Endodermal cell (in vitro differentiated cells): ENCODE measurements at regions not wholly inside any gene's neighbourhood (a gene's known extent, or its start where the extent isn't known, plus 50 kb on each side); places are given as distances from the start of the nearest gene placed in this dataset.

ENCODE experiments used
- DNase-seq: peaks from one replicate; pipeline ENCODE4 v3.0.0-alpha.2; 2017
- H3K27ac ChIP-seq: 2 replicates; pipeline ENCODE4 v1.5.1; 2013; ENCODE audit warnings: mild to moderate bottlenecking, low read depth, low read length, moderate library complexity
- H3K27me3 ChIP-seq: 2 replicates; pipeline ENCODE4 v1.6.1; 2013; ENCODE audit warnings: mild to moderate bottlenecking, low read length, moderate library complexity; ENCODE audit not compliant: insufficient read depth, control insufficient read depth, poor library complexity, severe bottlenecking
- H3K36me3 ChIP-seq: 2 replicates; pipeline ENCODE4 v1.7.0; 2013; ENCODE audit warnings: mild to moderate bottlenecking, low read length, moderate library complexity; ENCODE audit not compliant: control insufficient read depth, insufficient read depth
- H3K4me1 ChIP-seq: one replicate; pipeline ENCODE4 v1.7.0; 2013; ENCODE audit warnings: low read length; ENCODE audit not compliant: control insufficient read depth, insufficient read depth
- H3K4me3 ChIP-seq: 2 replicates; pipeline ENCODE4 v1.5.1; 2013; ENCODE audit warnings: mild to moderate bottlenecking, low read length, moderate library complexity
- H3K9ac ChIP-seq: 2 replicates; pipeline ENCODE4 v1.6.1; 2013; ENCODE audit warnings: mild to moderate bottlenecking, low read length, moderate library complexity; ENCODE audit not compliant: poor library complexity, severe bottlenecking; ENCODE audit errors: extremely low read depth
- H3K9me3 ChIP-seq: 2 replicates; pipeline ENCODE4 v1.6.1; 2013; ENCODE audit warnings: mild to moderate bottlenecking, low read length, moderate library complexity; ENCODE audit not compliant: control insufficient read depth
- H3K27ac Mint-ChIP-seq: 2 replicates; pipeline ENCODE4 v1.8.0; 2020; ENCODE audit warnings: mixed read lengths
- H3K27me3 Mint-ChIP-seq: 2 replicates; pipeline ENCODE4 v1.8.0; 2021; ENCODE audit warnings: mild to moderate bottlenecking, mixed read lengths; ENCODE audit not compliant: insufficient read depth
- H3K36me3 Mint-ChIP-seq: 2 replicates; pipeline ENCODE4 v1.8.0; 2020; ENCODE audit warnings: low read depth, mixed read lengths
- H3K4me1 Mint-ChIP-seq: 2 replicates; pipeline ENCODE4 v1.8.0; 2020; ENCODE audit warnings: mixed read lengths
- H3K4me3 Mint-ChIP-seq: 2 replicates; pipeline ENCODE4 v1.8.0; 2020; ENCODE audit warnings: mild to moderate bottlenecking, moderate library complexity, mixed read lengths
- H3K9me3 Mint-ChIP-seq: 2 replicates; pipeline ENCODE4 v1.8.0; 2020; ENCODE audit warnings: mild to moderate bottlenecking, mixed read lengths
- WGBS, 2 experiments: methylation state at CpG; one replicate each; pipeline versions ENCODE4 v1.1.5 to v1.1.7; 2013; ENCODE audit warnings: missing lambda C conversion rate in 2 of 2, mixed read lengths in 1 of 2; ENCODE audit not compliant: insufficient coverage in 1 of 2, insufficient read length in 1 of 2; 5-methylcytosine and 5-hydroxymethylcytosine counted together
- TF ChIP-seq, protein P1 (sequence below): fragments of 200-600 bp; sonication (generic); conservative IDR thresholded peaks from 2 replicates; pipeline ENCODE4 v1.5.0; 2021; ENCODE audit warnings: antibody characterized with exemption, mild to moderate bottlenecking

DNA sequence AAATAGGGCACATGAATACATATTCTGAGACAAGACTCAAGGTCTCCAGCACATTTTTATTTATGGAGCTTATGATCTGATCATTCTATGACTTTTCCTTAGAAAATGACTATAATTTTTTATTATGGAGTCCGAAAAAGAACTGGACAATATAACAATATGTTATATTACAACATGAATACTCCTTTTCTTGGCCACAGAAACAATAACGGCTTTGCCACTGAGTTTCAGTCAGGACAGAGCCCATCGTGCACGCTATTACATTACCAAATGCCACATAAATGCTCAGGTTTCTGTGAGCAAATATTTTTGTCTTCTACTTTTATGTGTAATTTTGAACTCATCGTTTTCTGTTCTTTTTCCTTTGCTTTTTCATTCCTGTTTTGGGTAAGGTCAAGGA, 509.2 kb upstream of the ZEB2 start:
- H3K4me1 ChIP-seq = no peaks in the 10 kb centered on the region
- no peak overlapping the region for H3K27ac Mint-ChIP-seq

GRCh38 chr2:145028101-145028920, 508.4 kb upstream of the ZEB2 start:
- TF ChIP-seq, protein P1, sequence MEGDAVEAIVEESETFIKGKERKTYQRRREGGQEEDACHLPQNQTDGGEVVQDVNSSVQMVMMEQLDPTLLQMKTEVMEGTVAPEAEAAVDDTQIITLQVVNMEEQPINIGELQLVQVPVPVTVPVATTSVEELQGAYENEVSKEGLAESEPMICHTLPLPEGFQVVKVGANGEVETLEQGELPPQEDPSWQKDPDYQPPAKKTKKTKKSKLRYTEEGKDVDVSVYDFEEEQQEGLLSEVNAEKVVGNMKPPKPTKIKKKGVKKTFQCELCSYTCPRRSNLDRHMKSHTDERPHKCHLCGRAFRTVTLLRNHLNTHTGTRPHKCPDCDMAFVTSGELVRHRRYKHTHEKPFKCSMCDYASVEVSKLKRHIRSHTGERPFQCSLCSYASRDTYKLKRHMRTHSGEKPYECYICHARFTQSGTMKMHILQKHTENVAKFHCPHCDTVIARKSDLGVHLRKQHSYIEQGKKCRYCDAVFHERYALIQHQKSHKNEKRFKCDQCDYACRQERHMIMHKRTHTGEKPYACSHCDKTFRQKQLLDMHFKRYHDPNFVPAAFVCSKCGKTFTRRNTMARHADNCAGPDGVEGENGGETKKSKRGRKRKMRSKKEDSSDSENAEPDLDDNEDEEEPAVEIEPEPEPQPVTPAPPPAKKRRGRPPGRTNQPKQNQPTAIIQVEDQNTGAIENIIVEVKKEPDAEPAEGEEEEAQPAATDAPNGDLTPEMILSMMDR = no peak
- Histone ChIP-seq H3K4me3 (no peak overlapping the region), H3K27me3 (no peaks in the 10 kb centered on the region), H3K9ac (no peak overlapping the region), H3K4me1 (no peaks in the 10 kb centered on the region), H3K27ac (no peak overlapping the region), H3K9me3 (no peaks in the 10 kb centered on the region), H3K36me3 (no peaks in the 10 kb centered on the region)
- Mint-ChIP-seq H3K27me3 (no peaks in the 10 kb centered on the region), H3K9me3 (no peaks in the 10 kb centered on the region), H3K27ac (no peak overlapping the region), H3K36me3 (no peaks in the 10 kb centered on the region), H3K4me3 (no peak overlapping the region), H3K4me1 (peaks cover 11% of the 10 kb centered on the region)
- WGBS, 2 experiments = 86 to 91% methylated on average over 5 to 7 of the region's 8 CpGs
- DNase-seq = no peak

More for the DNA sequence above, 509.2 kb upstream of the ZEB2 start:
- no peaks in the 10 kb centered on the region for H3K9me3 ChIP-seq
- no peak overlapping the region for H3K27ac ChIP-seq
- H3K27me3 ChIP-seq = no peaks in the 10 kb centered on the region
- 92 to 100% methylated on average over 3 to 4 of the region's 5 CpGs for WGBS, 2 experiments
- Mint-ChIP-seq H3K4me3 (no peak overlapping the region), H3K9me3 (no peaks in the 10 kb centered on the region), H3K4me1 (peaks cover 11% of the 10 kb centered on the region), H3K27me3 (no peaks in the 10 kb centered on the region), H3K36me3 (no peaks in the 10 kb centered on the region)
- H3K9ac ChIP-seq = no peak overlapping the region
- no peak for DNase-seq
- no peaks in the 10 kb centered on the region for H3K36me3 ChIP-seq
- TF ChIP-seq, protein P1 = no peak
- H3K4me3 ChIP-seq = no peak overlapping the region

GRCh38 chr2:145026456-145027455, 506.8 kb upstream of the ZEB2 start:
- no peak overlapping the region for H3K4me3 Mint-ChIP-seq
- Histone ChIP-seq H3K4me3 (no peak overlapping the region), H3K27ac (no peak overlapping the region), H3K36me3 (no peaks in the 10 kb centered on the region), H3K9me3 (no peaks in the 10 kb centered on the region), H3K9ac (no peak overlapping the region), H3K27me3 (no peaks in the 10 kb centered on the region), H3K4me1 (no peaks in the 10 kb centered on the region)
- H3K36me3 Mint-ChIP-seq = no peaks in the 10 kb centered on the region
- DNase-seq = no peak
- H3K27ac Mint-ChIP-seq = no peak overlapping the region
- TF ChIP-seq, protein P1 = no peak
- 89 to 95% methylated on average over 10 to 13 of the region's 13 CpGs for WGBS, 2 experiments
- peaks cover 15% of the 10 kb centered on the region for H3K4me1 Mint-ChIP-seq
- H3K9me3 Mint-ChIP-seq = no peaks in the 10 kb centered on the region
- no peaks in the 10 kb centered on the region for H3K27me3 Mint-ChIP-seq
